ENCODE measurements at regions not wholly inside any gene's neighbourhood (a gene's known extent, or its start where the extent isn't known, plus 50 kb on each side); places are given as distances from the start of the nearest gene placed in this dataset.

- no peaks in the 10 kb centered on the region for H4K20me1 ChIP-seq (replicated peaks in 1 of 2; ENCODE audit: control insufficient read depth in 1 of 2, insufficient read depth in 2 of 2, low read length in 2 of 2)
- H3K4me2 ChIP-seq (ENCODE audit: insufficient read depth in 1 of 2, low read depth in 2 of 2, low read length in 2 of 2): no peak overlapping the region
- no peak overlapping the region for H4K91ac ChIP-seq (replicated peaks; ENCODE audit: insufficient read length, low read length)
- H3K4ac ChIP-seq (replicated peaks; ENCODE audit: insufficient read length, low read depth, low read length): no peak overlapping the region
- no peak overlapping the region for H2BK5ac ChIP-seq (ENCODE audit: low read depth, low read length)
- ChIA-PET CTCF (ENCODE audit: partially characterized antibody) (no interaction called here), POLR2A (ENCODE audit: partially characterized antibody) (no interaction called here)
- H3K36me3 ChIP-seq (ENCODE audit: control insufficient read depth in 2 of 4, insufficient read depth in 4 of 4, low read length in 3 of 4): no peaks in the 10 kb centered on the region
- no peaks in the 10 kb centered on the region for H3K4me1 ChIP-seq (replicated peaks in 1 of 4; ENCODE audit: control insufficient read depth in 3 of 4, insufficient read depth in 4 of 4, low read length in 3 of 4)
- H3K4me3 ChIP-seq (ENCODE audit: extremely low read depth in 1 of 4, insufficient read depth in 2 of 4, low read depth in 3 of 4, low read length in 4 of 4): no peak overlapping the region
- 92% methylated on average over 1 of the region's 1 CpG; no CpG with 5 or more reads in 1 of the 2 experiments for WGBS, 2 experiments (ENCODE audit: extremely low coverage in 1 of 2, insufficient coverage in 1 of 2, insufficient read length in 1 of 2, insufficient replicate concordance in 2 of 2, low coverage in 1 of 2, low lambda C conversion rate in 2 of 2, missing lambda C conversion rate in 1 of 2)
- no peak overlapping the region for H2AK5ac ChIP-seq (ENCODE audit: low read depth, low read length)
- H3K23ac ChIP-seq (ENCODE audit: insufficient read length): no peak overlapping the region
- no peaks in the 10 kb centered on the region; a peak in 1 of 4 replicates for H3K9me3 ChIP-seq (ENCODE audit: insufficient read depth in 2 of 2, low read depth in 1 of 2, low read length in 1 of 2)
- H2BK15ac ChIP-seq (ENCODE audit: low read length): no peak overlapping the region
- no peaks in the 10 kb centered on the region for H3K79me2 ChIP-seq (ENCODE audit: control insufficient read depth in 1 of 2, insufficient read depth in 2 of 2, low read length in 2 of 2)
- no peak overlapping the region for H4K5ac ChIP-seq (ENCODE audit: insufficient read length, low read depth, low read length)
- H3K56ac ChIP-seq (replicated peaks; ENCODE audit: insufficient read length, low read depth, low read length): no peak overlapping the region
- H3K18ac ChIP-seq (ENCODE audit: extremely low read depth, low read length): no peak overlapping the region
- H3K79me1 ChIP-seq (ENCODE audit: low read depth, low read length): no peaks in the 10 kb centered on the region
- no peaks in the 10 kb centered on the region for H3K27me3 ChIP-seq (replicated peaks in 1 of 4; ENCODE audit: control insufficient read depth in 3 of 4, extremely low read depth in 1 of 4, insufficient read depth in 3 of 4, low read length in 3 of 4)
- H2BK120ac ChIP-seq (replicated peaks; ENCODE audit: low read depth, low read length): no peak overlapping the region
- no peak overlapping the region for H3K27ac ChIP-seq (ENCODE audit: low read depth, low read length)
- H2AFZ ChIP-seq (ENCODE audit: low read length): no peak overlapping the region
- DNase-seq (ENCODE audit: low read depth in 1 of 2, low spot score in 2 of 2): no peak
- no peak overlapping the region for H2BK12ac ChIP-seq (ENCODE audit: low read depth, low read length)
- no peak overlapping the region for H2BK20ac ChIP-seq (ENCODE audit: low read length)
- no peak overlapping the region for H3K9ac ChIP-seq (replicated peaks in 1 of 4; ENCODE audit: extremely low read depth in 1 of 4, low read depth in 3 of 4, low read length in 3 of 4)
- no peak for FAIRE-seq
- no peak overlapping the region for H3K14ac ChIP-seq (ENCODE audit: insufficient read length)
- no peaks in the 10 kb centered on the region for H3K23me2 ChIP-seq (ENCODE audit: low read depth, low read length)
- H4K8ac ChIP-seq (ENCODE audit: extremely low read depth, insufficient read depth, low read length): no peak overlapping the region
- TF ChIP-seq BACH1 (IDR thresholded peaks at IDR 0.05; ENCODE audit: low read length) (no peak), SAP30 (IDR thresholded peaks at IDR 0.05; ENCODE audit: insufficient read depth, insufficient replicate concordance, low read length) (no peak), KDM1A (IDR thresholded peaks at IDR 0.05; ENCODE audit: borderline replicate concordance, low read length) (no peak), RNF2 (IDR thresholded peaks at IDR 0.05; ENCODE audit: borderline replicate concordance, low read depth, low read length, missing control alignments, poor library complexity, severe bottlenecking) (no peak), ATF3 (IDR thresholded peaks at IDR 0.05; ENCODE audit: insufficient read depth, low read depth, low read length) (no peak), HDAC2 (IDR thresholded peaks at IDR 0.05; ENCODE audit: borderline replicate concordance in 1 of 2, low read depth in 2 of 2, low read length in 2 of 2) (no peak), POLR2A (IDR thresholded peaks at IDR 0.05; ENCODE audit: control extremely low read depth in 1 of 2, low read depth in 2 of 2, low read length in 2 of 2) (no peak), BRCA1 (IDR thresholded peaks at IDR 0.05; ENCODE audit: low read depth, low read length) (no peak), TCF12 (IDR thresholded peaks at IDR 0.05; ENCODE audit: low read depth, low read length) (no peak), CEBPB (IDR thresholded peaks at IDR 0.05; ENCODE audit: low read depth, low read length) (no peak), CBX8 (IDR thresholded peaks at IDR 0.05; ENCODE audit: borderline replicate concordance, low read depth, low read length) (no peak), CTBP2 (IDR thresholded peaks at IDR 0.05; ENCODE audit: borderline replicate concordance, insufficient read depth, insufficient read length, low read length) (no peak), SP2 (IDR thresholded peaks at IDR 0.05; ENCODE audit: low read length) (no peak), GABPA (IDR thresholded peaks at IDR 0.05; ENCODE audit: borderline replicate concordance, insufficient read depth, low read length) (no peak)
These were observed 69.9 kb upstream of the PSME4 start for GRCh38 chr2:54040685-54041084.

Data from H1 (cell line).